RWPE2 (cell line): ENCODE measurements at regions not wholly inside any gene's neighbourhood (a gene's known extent, or its start where the extent isn't known, plus 50 kb on each side); places are given as distances from the start of the nearest gene placed in this dataset.
"Not testable (repeated sequence)": the region's sequence is repeated elsewhere in the genome, so short reads cannot be mapped to it uniquely, and the experiment has no call there.

Source experiments
- ATAC-seq: fragments of 200-7000 bp; cut with Tn5 transposase; 3 replicates; pipeline ENCODE4 v1.9.1; 2021; ENCODE audit warnings: low read depth
- DNase-seq: peaks from one replicate; pipeline ENCODE4 v3.0.0-alpha.2; 2020; ENCODE audit warnings: low spot score
- H3K27ac ChIP-seq: fragments of 450-650 bp; 2 replicates; pipeline ENCODE4 v1.5.1; 2017; ENCODE audit warnings: mild to moderate bottlenecking; ENCODE audit not compliant: poor library complexity, severe bottlenecking
- H3K27me3 ChIP-seq: fragments of 250-450 bp; sonication (Bioruptor Pico); 2 replicates; pipeline ENCODE4 v1.5.1; 2021; ENCODE audit warnings: mild to moderate bottlenecking, moderate library complexity; ENCODE audit not compliant: insufficient read depth, poor library complexity, severe bottlenecking
- H3K36me3 ChIP-seq: fragments of 250-450 bp; sonication (Bioruptor Pico); 2 replicates; pipeline ENCODE4 v1.5.1; 2020; ENCODE audit warnings: low read depth, mild to moderate bottlenecking, moderate library complexity
- H3K4me1 ChIP-seq: fragments of 250-450 bp; sonication (Bioruptor Pico); 2 replicates; pipeline ENCODE4 v1.5.1; 2021; ENCODE audit warnings: mild to moderate bottlenecking, moderate library complexity; ENCODE audit not compliant: insufficient read depth, poor library complexity, severe bottlenecking
- H3K4me3 ChIP-seq: fragments of 250-450 bp; sonication (Bioruptor Pico); 2 replicates; pipeline ENCODE4 v1.5.1; 2021; ENCODE audit warnings: mild to moderate bottlenecking, moderate library complexity; ENCODE audit not compliant: severe bottlenecking
- H3K9me3 ChIP-seq: fragments of 250-450 bp; sonication (Bioruptor Pico); 2 replicates; pipeline ENCODE4 v1.5.1; 2021; ENCODE audit warnings: mild to moderate bottlenecking, moderate library complexity; ENCODE audit not compliant: severe bottlenecking
- CTCF ChIP-seq: fragments of 450-650 bp; IDR thresholded peaks from one replicate; pipeline ENCODE4 v1.5.1; 2017; ENCODE audit warnings: mild to moderate bottlenecking, moderate library complexity; ENCODE audit not compliant: poor library complexity, severe bottlenecking

GRCh38 chr14:78029601-78030372, 140.4 kb upstream of the NRXN3 start:
- no peaks in the 10 kb centered on the region for H3K9me3 ChIP-seq
- peak; percentile 22 for TF ChIP-seq CTCF
- ATAC-seq (peak; percentile 46; the same call in 1 of the 3 replicates), DNase-seq (no peak)
- H3K27me3 ChIP-seq, result peaks cover 18% of the 10 kb centered on the region
- H3K4me3 ChIP-seq, result no peak overlapping the region
- no peaks in the 10 kb centered on the region for H3K36me3 ChIP-seq
- no peaks in the 10 kb centered on the region for H3K4me1 ChIP-seq
- no peak overlapping the region for H3K27ac ChIP-seq

- Histone ChIP-seq H3K27me3 (no peaks in the 10 kb centered on the region), H3K36me3 (no peaks in the 10 kb centered on the region), H3K27ac (no peak overlapping the region), H3K9me3 (no peaks in the 10 kb centered on the region), H3K4me1 (no peaks in the 10 kb centered on the region), H3K4me3 (no peak overlapping the region)
- no peak for TF ChIP-seq CTCF
- no peak for DNase-seq
- ATAC-seq, result no peak
Observed at GRCh38 chr14:78043349-78043748, 126.8 kb upstream of the NRXN3 start.

- Histone ChIP-seq H3K36me3 (no peaks in the 10 kb centered on the region), H3K9me3 (no peaks in the 10 kb centered on the region), H3K27me3 (no peaks in the 10 kb centered on the region), H3K27ac (no peak overlapping the region), H3K4me1 (no peaks in the 10 kb centered on the region), H3K4me3 (no peak overlapping the region)
- no peak for ATAC-seq
- DNase-seq, result no peak
- TF ChIP-seq CTCF, result no peak
Observed at GRCh38 chr14:78048120-78048519, 122.1 kb upstream of the NRXN3 start.

- ATAC-seq, H3K4me1 ChIP-seq, DNase-seq, H3K27me3 ChIP-seq, H3K27ac ChIP-seq, H3K4me3 ChIP-seq, H3K36me3 ChIP-seq, H3K9me3 ChIP-seq: not testable (repeated sequence)
Observed at GRCh38 chr14:78056890-78057289, 113.3 kb upstream of the NRXN3 start.

- no peaks in the 10 kb centered on the region for H3K36me3 ChIP-seq
- H3K9me3 ChIP-seq, result no peaks in the 10 kb centered on the region
- no peak for ATAC-seq
- no peaks in the 10 kb centered on the region for H3K27me3 ChIP-seq
- TF ChIP-seq CTCF, result no peak
- DNase-seq, result no peak
- no peak overlapping the region for H3K4me3 ChIP-seq
- no peak overlapping the region for H3K27ac ChIP-seq
- H3K4me1 ChIP-seq, result no peaks in the 10 kb centered on the region
Observed at GRCh38 chr14:78070344-78070743, 99.8 kb upstream of the NRXN3 start.
